ENCODE measurements at regions not wholly inside any gene's neighbourhood (a gene's known extent, or its start where the extent isn't known, plus 50 kb on each side); places are given as distances from the start of the nearest gene placed in this dataset.
"Not testable (repeated sequence)": the region's sequence is repeated elsewhere in the genome, so short reads cannot be mapped to it uniquely, and the experiment has no call there.

DNA sequence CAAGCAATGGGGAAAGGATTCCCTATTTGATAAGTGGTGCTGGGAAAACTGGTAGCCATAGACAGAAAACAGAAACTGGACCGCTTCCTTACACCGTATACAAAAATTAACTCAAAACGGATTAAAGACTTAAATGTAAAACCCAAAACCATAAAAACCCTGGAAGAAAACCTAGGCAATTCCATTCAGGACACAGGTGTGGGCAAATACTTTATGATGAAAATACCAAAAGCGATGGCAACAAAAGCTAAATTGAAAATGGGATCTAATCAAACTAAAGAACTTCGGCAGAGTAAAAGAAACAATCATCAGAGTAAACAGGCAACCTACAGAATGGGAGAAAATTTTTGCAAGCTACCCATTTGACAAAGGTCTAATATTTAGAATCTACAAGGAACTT, 91.1 kb downstream of the VPREB1 start:
- TF ChIP-seq, protein P1, sequence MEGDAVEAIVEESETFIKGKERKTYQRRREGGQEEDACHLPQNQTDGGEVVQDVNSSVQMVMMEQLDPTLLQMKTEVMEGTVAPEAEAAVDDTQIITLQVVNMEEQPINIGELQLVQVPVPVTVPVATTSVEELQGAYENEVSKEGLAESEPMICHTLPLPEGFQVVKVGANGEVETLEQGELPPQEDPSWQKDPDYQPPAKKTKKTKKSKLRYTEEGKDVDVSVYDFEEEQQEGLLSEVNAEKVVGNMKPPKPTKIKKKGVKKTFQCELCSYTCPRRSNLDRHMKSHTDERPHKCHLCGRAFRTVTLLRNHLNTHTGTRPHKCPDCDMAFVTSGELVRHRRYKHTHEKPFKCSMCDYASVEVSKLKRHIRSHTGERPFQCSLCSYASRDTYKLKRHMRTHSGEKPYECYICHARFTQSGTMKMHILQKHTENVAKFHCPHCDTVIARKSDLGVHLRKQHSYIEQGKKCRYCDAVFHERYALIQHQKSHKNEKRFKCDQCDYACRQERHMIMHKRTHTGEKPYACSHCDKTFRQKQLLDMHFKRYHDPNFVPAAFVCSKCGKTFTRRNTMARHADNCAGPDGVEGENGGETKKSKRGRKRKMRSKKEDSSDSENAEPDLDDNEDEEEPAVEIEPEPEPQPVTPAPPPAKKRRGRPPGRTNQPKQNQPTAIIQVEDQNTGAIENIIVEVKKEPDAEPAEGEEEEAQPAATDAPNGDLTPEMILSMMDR (IDR thresholded peaks at IDR 0.05): not testable (repeated sequence)
- not testable (repeated sequence) for TF ChIP-seq POLR2A (IDR thresholded peaks at IDR 0.05); POLR2AphosphoS5 (IDR thresholded peaks at IDR 0.05); EP300 (IDR thresholded peaks at IDR 0.05; ENCODE audit: low read depth)

Data from transverse colon (tissue), 4 donors.